ENCODE measurements at regions not wholly inside any gene's neighbourhood (a gene's known extent, or its start where the extent isn't known, plus 50 kb on each side); places are given as distances from the start of the nearest gene placed in this dataset.

- Histone ChIP-seq H3K27me3 (ENCODE audit: control insufficient read depth, insufficient read depth, low read length) (no peaks in the 10 kb centered on the region), H3K36me3 (ENCODE audit: control insufficient read depth, insufficient read depth, low read length) (no peaks in the 10 kb centered on the region), H3K4me3 (ENCODE audit: low read depth, low read length) (no peak overlapping the region)
- TF ChIP-seq CTCF (IDR thresholded peaks at IDR 0.05; ENCODE audit: insufficient read depth, low read length, poor library complexity, severe bottlenecking) = no peak
- DNase-seq (ENCODE audit: low read depth) = no peak
These were observed 112.6 kb upstream of the NEO1 start for GRCh38 chr15:72939514-72940228.

GRCh38 chr15:72936691-72937679, 115.3 kb upstream of the NEO1 start:
- H3K36me3 ChIP-seq (ENCODE audit: control insufficient read depth, insufficient read depth, low read length) = no peaks in the 10 kb centered on the region
- no peak for TF ChIP-seq CTCF (IDR thresholded peaks at IDR 0.05; ENCODE audit: insufficient read depth, low read length, poor library complexity, severe bottlenecking)
- no peak overlapping the region for H3K4me3 ChIP-seq (ENCODE audit: low read depth, low read length)
- H3K27me3 ChIP-seq (ENCODE audit: control insufficient read depth, insufficient read depth, low read length) = no peaks in the 10 kb centered on the region
- no peak for DNase-seq (ENCODE audit: low read depth)

GRCh38 chr15:72936237-72936636, 116.0 kb upstream of the NEO1 start:
- no peaks in the 10 kb centered on the region for H3K27me3 ChIP-seq (ENCODE audit: control insufficient read depth, insufficient read depth, low read length)
- H3K4me3 ChIP-seq (ENCODE audit: low read depth, low read length) = no peak overlapping the region
- no peak for TF ChIP-seq CTCF (IDR thresholded peaks at IDR 0.05; ENCODE audit: insufficient read depth, low read length, poor library complexity, severe bottlenecking)
- DNase-seq (ENCODE audit: low read depth) = no peak
- no peaks in the 10 kb centered on the region for H3K36me3 ChIP-seq (ENCODE audit: control insufficient read depth, insufficient read depth, low read length)

- Histone ChIP-seq H3K4me3 (ENCODE audit: low read depth, low read length) (no peak overlapping the region), H3K36me3 (ENCODE audit: control insufficient read depth, insufficient read depth, low read length) (no peaks in the 10 kb centered on the region), H3K27me3 (ENCODE audit: control insufficient read depth, insufficient read depth, low read length) (no peaks in the 10 kb centered on the region)
- TF ChIP-seq CTCF (IDR thresholded peaks at IDR 0.05; ENCODE audit: insufficient read depth, low read length, poor library complexity, severe bottlenecking) = no peak
- DNase-seq (ENCODE audit: low read depth) = no peak
These were observed 116.7 kb upstream of the NEO1 start for GRCh38 chr15:72935521-72935920.

GRCh38 chr15:72934921-72935320, 117.3 kb upstream of the NEO1 start:
- Histone ChIP-seq H3K27me3 (ENCODE audit: control insufficient read depth, insufficient read depth, low read length) (no peaks in the 10 kb centered on the region), H3K4me3 (ENCODE audit: low read depth, low read length) (no peak overlapping the region), H3K36me3 (ENCODE audit: control insufficient read depth, insufficient read depth, low read length) (no peaks in the 10 kb centered on the region)
- no peak for TF ChIP-seq CTCF (IDR thresholded peaks at IDR 0.05; ENCODE audit: insufficient read depth, low read length, poor library complexity, severe bottlenecking)
- DNase-seq (ENCODE audit: low read depth) = no peak
